T-helper 1 cell treated with Interleukin-12 subunit alpha and Interleukin-12 subunit beta and Interleukin-4 antibody, amounts not matched to agents 30 μg/mL and 1 μg/mL, for 36 hours (primary cell): ENCODE measurements at regions not wholly inside any gene's neighbourhood (a gene's known extent, or its start where the extent isn't known, plus 50 kb on each side); places are given as distances from the start of the nearest gene placed in this dataset.

Experiments used
- H3K27ac Mint-ChIP-seq: one replicate; pipeline ENCODE4 v1.8.0; 2021; ENCODE audit warnings: mild to moderate bottlenecking, mixed read lengths
- H3K27me3 Mint-ChIP-seq: one replicate; pipeline ENCODE4 v1.8.0; 2021; ENCODE audit warnings: low read depth, mixed read lengths
- H3K36me3 Mint-ChIP-seq: one replicate; pipeline ENCODE4 v1.8.0; 2021; ENCODE audit warnings: low read depth, mixed read lengths
- H3K4me1 Mint-ChIP-seq: one replicate; pipeline ENCODE4 v1.8.0; 2021; ENCODE audit warnings: low read depth, mixed read lengths
- H3K4me3 Mint-ChIP-seq: one replicate; pipeline ENCODE4 v1.8.0; 2021; ENCODE audit warnings: mild to moderate bottlenecking, moderate library complexity, mixed read lengths
- H3K9me3 Mint-ChIP-seq: one replicate; pipeline ENCODE4 v1.8.0; 2021; ENCODE audit warnings: mixed read lengths

DNA sequence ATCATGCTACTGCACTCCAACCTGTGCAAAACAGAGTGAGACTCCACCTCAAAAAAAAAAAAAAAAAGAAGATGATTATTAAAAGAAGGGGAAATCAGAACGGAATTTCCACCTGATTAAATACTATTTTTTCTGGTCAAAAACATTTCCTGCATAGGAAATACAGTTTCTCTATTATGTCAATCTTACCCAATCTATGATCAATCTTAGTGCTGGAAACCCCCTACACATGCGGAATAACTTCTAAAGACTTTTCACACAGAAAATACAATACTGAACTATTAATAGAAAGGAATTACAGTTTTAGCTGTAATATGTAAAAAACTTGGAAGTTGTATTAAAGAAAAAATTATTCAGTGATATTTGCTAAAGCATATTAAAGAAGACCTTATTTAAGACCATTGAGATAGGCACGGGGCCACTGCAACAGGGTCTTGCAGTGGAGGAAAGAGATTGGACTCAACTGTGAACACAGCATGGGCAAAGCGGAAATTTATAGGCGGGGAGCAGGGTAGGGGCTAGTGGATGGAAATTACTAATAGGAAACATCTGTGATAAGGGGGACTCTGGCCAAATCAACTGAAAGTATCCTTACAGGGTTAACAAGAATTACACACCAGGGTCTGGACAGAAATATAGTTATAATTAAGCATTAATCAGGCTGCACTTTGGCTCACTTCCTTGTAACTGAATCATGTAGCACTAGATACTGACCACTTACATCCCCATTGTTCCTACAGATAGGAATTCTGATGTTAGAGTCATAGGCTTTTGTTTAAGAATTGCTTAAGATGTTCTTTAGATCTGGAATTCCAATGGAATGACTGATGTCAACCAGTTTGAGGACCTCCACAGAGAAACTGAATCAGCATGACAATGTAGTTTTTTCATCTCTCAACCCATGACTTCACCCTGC lies 411.5 kb upstream of the DDI1 start:
- H3K4me3 Mint-ChIP-seq: no peak overlapping the region
- no peak overlapping the region for H3K27ac Mint-ChIP-seq
- no peaks in the 10 kb centered on the region for H3K9me3 Mint-ChIP-seq
- H3K27me3 Mint-ChIP-seq: no peaks in the 10 kb centered on the region
- no peaks in the 10 kb centered on the region for H3K36me3 Mint-ChIP-seq
- H3K4me1 Mint-ChIP-seq: no peaks in the 10 kb centered on the region

GRCh38 chr11:103625624-103625965 lies 410.8 kb upstream of the DDI1 start:
- Mint-ChIP-seq H3K4me3 (no peak overlapping the region), H3K9me3 (no peaks in the 10 kb centered on the region), H3K27ac (no peak overlapping the region), H3K4me1 (no peaks in the 10 kb centered on the region), H3K27me3 (no peaks in the 10 kb centered on the region), H3K36me3 (no peaks in the 10 kb centered on the region)

GRCh38 chr11:103628121-103628520 lies 408.3 kb upstream of the DDI1 start:
- no peaks in the 10 kb centered on the region for H3K36me3 Mint-ChIP-seq
- no peaks in the 10 kb centered on the region for H3K4me1 Mint-ChIP-seq
- H3K27me3 Mint-ChIP-seq: no peaks in the 10 kb centered on the region
- no peak overlapping the region for H3K4me3 Mint-ChIP-seq
- no peaks in the 10 kb centered on the region for H3K9me3 Mint-ChIP-seq
- no peak overlapping the region for H3K27ac Mint-ChIP-seq

DNA sequence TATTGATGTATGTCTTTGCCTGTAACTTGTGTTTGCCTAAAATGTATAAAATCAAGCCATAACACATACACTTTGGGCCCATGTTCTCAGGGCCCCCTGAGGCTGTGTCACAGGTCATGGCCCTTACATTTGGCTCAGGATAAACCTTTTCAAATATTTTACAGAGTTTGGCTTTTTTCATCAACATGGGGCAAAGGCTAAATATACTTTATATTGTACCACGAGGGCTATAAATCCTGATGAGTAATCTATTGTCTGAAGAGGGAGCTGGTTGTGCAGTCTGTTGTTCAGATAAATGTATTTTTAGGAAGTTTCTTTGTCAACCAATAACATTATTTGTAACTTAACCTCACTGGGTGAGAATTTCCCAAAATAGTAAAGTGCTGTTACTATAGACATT lies 404.6 kb upstream of the DDI1 start:
- Mint-ChIP-seq H3K4me1 (no peaks in the 10 kb centered on the region), H3K4me3 (no peak overlapping the region), H3K36me3 (no peaks in the 10 kb centered on the region), H3K27me3 (no peaks in the 10 kb centered on the region), H3K27ac (no peak overlapping the region), H3K9me3 (no peaks in the 10 kb centered on the region)

GRCh38 chr11:103633068-103633788 lies 403.2 kb upstream of the DDI1 start:
- Mint-ChIP-seq H3K4me1 (no peaks in the 10 kb centered on the region), H3K4me3 (no peak overlapping the region), H3K27me3 (no peaks in the 10 kb centered on the region), H3K27ac (no peak overlapping the region), H3K9me3 (no peaks in the 10 kb centered on the region), H3K36me3 (no peaks in the 10 kb centered on the region)

- H3K27me3 Mint-ChIP-seq: no peaks in the 10 kb centered on the region
- H3K4me1 Mint-ChIP-seq: no peaks in the 10 kb centered on the region
- no peaks in the 10 kb centered on the region for H3K9me3 Mint-ChIP-seq
- no peaks in the 10 kb centered on the region for H3K36me3 Mint-ChIP-seq
- H3K27ac Mint-ChIP-seq: no peak overlapping the region
- no peak overlapping the region for H3K4me3 Mint-ChIP-seq
Observed at GRCh38 chr11:103633819-103634590, 402.4 kb upstream of the DDI1 start.

- H3K27me3 Mint-ChIP-seq: no peaks in the 10 kb centered on the region
- H3K27ac Mint-ChIP-seq: no peak overlapping the region
- no peaks in the 10 kb centered on the region for H3K9me3 Mint-ChIP-seq
- H3K36me3 Mint-ChIP-seq: no peaks in the 10 kb centered on the region
- H3K4me1 Mint-ChIP-seq: no peaks in the 10 kb centered on the region
- no peak overlapping the region for H3K4me3 Mint-ChIP-seq
Observed at GRCh38 chr11:103636232-103636631, 400.2 kb upstream of the DDI1 start.

DNA sequence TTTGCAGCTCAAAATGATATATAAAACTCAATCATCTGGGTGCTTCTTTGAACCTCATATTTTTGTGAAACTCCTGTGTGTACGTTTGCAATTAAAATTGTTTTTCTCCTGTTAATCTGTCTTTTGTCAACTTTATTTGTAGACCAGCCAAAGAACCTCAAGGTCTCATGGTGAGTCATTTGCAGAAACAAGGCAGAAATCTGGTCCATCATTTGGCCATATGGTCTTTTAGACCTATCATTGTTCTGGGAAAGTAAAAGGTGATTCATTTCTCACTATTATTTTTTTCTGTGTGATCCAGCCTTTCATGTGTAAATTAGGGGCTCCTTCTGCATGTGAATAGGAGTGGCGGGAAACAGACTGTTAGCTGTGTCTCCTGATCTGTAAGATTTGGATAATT lies 399.1 kb upstream of the DDI1 start:
- Mint-ChIP-seq H3K4me3 (no peak overlapping the region), H3K27me3 (no peaks in the 10 kb centered on the region), H3K9me3 (no peaks in the 10 kb centered on the region), H3K27ac (no peak overlapping the region), H3K4me1 (no peaks in the 10 kb centered on the region), H3K36me3 (no peaks in the 10 kb centered on the region)

DNA sequence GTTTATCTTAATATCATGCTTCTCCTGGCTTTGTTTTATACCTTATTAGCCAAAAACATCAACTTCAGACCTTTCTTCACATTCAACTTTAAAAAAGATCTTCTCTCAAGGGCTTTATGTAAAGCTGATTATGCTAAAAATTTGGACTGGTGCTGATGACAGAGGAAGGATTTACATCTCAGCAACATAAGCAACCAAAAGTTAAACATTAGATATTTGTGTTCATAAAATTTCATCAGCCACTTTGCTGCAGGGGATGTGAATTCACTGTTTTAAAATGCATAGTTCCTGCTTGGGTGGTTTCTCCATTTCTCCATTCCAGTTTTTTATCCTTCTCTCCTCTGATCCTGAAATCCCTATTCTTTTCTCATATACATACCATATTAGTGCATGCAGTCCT lies 398.6 kb upstream of the DDI1 start:
- no peak overlapping the region for H3K27ac Mint-ChIP-seq
- H3K36me3 Mint-ChIP-seq: no peaks in the 10 kb centered on the region
- H3K4me1 Mint-ChIP-seq: no peaks in the 10 kb centered on the region
- no peaks in the 10 kb centered on the region for H3K27me3 Mint-ChIP-seq
- no peak overlapping the region for H3K4me3 Mint-ChIP-seq
- H3K9me3 Mint-ChIP-seq: no peaks in the 10 kb centered on the region

DNA sequence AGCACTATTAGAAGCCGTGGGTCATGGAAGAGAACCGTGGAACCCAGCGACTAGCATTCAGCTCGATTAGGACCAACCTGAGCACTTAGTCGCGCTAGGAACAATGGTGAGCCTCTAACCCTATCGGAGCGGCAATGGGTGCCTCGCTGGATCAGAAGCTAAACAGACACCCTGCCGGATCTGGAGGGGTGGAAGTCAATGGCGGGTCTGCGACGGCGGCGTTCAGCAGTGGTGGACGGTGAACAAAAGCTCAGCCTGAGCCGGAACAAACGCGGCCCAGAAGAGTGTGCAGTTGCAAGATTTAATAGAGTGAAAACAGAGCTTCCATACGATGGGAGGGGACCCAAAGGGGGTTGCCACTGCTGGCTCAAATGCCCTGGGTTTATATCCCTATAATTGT lies 391.8 kb upstream of the DDI1 start:
- Mint-ChIP-seq H3K36me3 (no peaks in the 10 kb centered on the region), H3K4me1 (no peaks in the 10 kb centered on the region), H3K27me3 (no peaks in the 10 kb centered on the region), H3K4me3 (no peak overlapping the region), H3K9me3 (no peaks in the 10 kb centered on the region), H3K27ac (no peak overlapping the region)

DNA sequence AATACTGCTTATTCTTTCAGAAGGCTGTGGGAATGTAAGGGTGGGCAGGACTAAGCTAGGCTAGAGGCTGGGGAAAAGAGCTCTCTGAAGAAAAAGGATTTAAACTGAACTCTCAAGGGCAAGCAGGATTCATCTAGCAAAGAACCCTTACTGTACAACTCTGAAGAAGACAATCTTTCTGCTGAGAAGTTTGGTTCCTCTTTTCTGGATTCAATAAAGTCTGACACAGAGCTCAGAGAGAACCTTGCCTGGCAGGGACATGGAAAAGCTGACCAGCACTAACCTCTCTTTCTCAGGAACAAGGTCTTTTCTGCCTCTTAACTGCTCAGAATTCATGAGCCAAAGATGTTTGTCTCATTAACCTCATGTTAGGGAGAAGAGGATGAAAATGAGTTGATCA lies 388.4 kb upstream of the DDI1 start:
- Mint-ChIP-seq H3K4me1 (no peaks in the 10 kb centered on the region), H3K27me3 (no peaks in the 10 kb centered on the region), H3K36me3 (no peaks in the 10 kb centered on the region), H3K27ac (no peak overlapping the region), H3K4me3 (no peak overlapping the region), H3K9me3 (no peaks in the 10 kb centered on the region)

DNA sequence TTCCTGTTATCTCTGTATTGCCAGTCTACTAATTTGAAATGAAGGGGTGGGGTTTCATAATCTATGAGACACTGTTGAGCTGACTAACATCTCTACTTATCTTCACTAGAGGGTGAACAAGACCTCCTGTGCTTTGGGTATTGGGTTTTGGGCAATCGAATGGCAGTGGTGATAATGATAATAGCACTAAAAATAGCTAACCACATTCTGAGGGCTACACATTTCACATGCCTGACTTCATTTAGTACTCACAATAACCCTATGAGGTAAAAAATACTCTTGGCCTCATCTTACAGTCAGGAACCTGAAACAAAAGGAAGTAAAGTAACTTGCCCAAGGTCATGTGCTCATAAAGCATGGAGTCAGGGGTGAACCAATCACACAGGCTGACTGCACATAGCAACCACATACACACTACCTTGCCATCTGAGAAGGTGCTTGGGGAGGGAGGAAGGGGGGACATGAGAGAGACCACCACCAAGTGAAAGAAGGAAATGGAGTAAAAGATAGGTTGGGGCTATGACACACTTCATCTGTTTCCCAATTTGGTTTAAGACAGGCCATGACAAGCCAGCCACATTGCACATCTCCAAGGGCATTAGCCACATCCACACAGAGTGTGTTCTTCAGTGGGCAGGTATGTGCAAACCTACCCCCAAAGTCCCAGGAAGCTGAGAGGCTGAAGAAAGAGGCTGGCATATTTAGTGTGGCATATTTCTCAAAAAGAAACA lies 387.6 kb upstream of the DDI1 start:
- H3K27ac Mint-ChIP-seq: no peak overlapping the region
- no peaks in the 10 kb centered on the region for H3K27me3 Mint-ChIP-seq
- H3K4me1 Mint-ChIP-seq: no peaks in the 10 kb centered on the region
- no peaks in the 10 kb centered on the region for H3K36me3 Mint-ChIP-seq
- H3K9me3 Mint-ChIP-seq: no peaks in the 10 kb centered on the region
- no peak overlapping the region for H3K4me3 Mint-ChIP-seq

GRCh38 chr11:103649401-103649895 lies 387.0 kb upstream of the DDI1 start:
- Mint-ChIP-seq H3K36me3 (no peaks in the 10 kb centered on the region), H3K4me3 (no peak overlapping the region), H3K27ac (no peak overlapping the region), H3K27me3 (no peaks in the 10 kb centered on the region), H3K4me1 (no peaks in the 10 kb centered on the region), H3K9me3 (no peaks in the 10 kb centered on the region)

DNA sequence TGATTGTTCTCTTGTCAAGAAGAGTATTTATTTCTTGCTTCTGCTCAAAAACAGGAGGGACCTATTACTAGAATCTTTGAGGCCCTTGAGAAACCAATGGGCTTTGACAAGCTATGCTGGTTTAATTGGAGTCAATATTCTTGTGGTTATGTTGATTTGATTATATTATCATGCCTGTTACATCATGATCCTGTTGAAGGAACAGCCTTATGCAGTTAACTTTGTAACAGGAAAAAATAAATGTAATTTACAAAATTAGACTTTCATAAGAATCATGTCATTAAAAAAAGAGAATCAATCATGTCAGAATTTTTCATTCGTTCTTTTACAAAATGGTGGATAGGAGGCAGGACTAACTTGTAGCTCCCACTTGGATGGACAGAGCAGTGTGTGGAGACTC lies 386.1 kb upstream of the DDI1 start:
- no peaks in the 10 kb centered on the region for H3K27me3 Mint-ChIP-seq
- no peaks in the 10 kb centered on the region for H3K4me1 Mint-ChIP-seq
- no peak overlapping the region for H3K27ac Mint-ChIP-seq
- no peak overlapping the region for H3K4me3 Mint-ChIP-seq
- no peaks in the 10 kb centered on the region for H3K9me3 Mint-ChIP-seq
- no peaks in the 10 kb centered on the region for H3K36me3 Mint-ChIP-seq
